ENCODE measurements at regions not wholly inside any gene's neighbourhood (a gene's known extent, or its start where the extent isn't known, plus 50 kb on each side); places are given as distances from the start of the nearest gene placed in this dataset.

DNA sequence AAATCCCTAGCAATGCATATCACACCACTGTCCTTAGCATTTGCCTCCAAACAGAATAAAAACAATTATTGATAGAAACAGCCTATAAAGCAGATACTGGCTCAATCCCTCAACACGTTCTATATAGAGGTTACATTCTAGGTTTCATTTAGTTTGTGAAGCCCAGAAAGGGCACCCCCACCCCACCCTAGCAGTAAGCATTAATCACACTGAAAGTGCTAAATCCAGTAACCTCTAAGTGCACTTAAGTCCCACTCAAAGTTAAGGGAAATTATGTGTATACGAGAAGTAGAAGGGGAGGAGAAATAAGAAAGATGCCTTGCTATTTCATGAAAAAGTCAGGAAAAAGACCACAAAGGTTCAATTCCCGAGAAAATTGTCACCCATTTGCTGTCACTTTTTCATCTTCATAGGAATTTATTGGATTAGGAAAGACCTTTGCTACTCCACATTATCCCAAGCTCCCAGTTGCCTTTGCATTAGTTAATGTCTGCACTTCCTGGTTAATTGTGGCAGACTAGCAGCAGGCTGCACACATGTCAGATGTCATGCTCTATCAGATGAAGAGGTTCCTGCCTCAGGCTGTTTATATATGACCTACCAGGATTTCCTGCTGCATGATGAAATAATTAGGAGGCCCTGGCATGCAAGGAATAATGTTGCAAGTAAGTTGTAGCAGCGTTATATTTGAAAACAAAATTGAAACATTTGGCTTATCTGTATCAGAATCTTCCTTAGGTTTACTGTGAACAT lies 54.5 kb upstream of the LHX8 start:
- DNase-seq (ENCODE audit: low read depth): no peak

DNA sequence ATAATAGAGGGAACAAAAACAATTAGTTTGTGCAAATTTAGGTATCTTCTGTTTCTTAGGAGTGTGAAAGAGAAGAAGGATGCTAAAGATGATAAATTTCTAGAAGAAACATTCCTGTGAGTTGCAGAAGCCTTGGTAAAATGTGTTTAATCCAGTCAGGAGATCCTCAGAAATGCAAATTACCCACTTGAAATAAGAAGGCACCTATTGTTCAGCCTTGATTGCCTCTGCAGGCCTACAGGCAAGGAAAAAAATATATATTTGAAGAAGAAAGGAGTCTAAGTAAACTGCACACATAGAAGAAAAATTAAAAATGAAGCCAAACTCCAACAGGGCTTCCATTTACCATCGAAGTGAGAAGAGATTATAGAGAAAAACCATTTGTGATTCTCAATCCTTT lies 51.0 kb upstream of the LHX8 start:
- no peak for DNase-seq (ENCODE audit: low read depth)

GRCh38 chr1:75083848-75084514 lies 50.2 kb upstream of the LHX8 start:
- no peak for DNase-seq (ENCODE audit: low read depth)

Measured in LHCN-M2 (cell line).